Endothelial cell of umbilical vein (primary cell): ENCODE measurements at regions not wholly inside any gene's neighbourhood (a gene's known extent, or its start where the extent isn't known, plus 50 kb on each side); places are given as distances from the start of the nearest gene placed in this dataset.

Experiments used
- BruUV-seq: library from RNA; stranded (reverse); fragments of 400-500 nt; replicated peaks from 2 replicates; lab custom pipeline; 2021; lab: Mats Ljungman, UMichigan
- CTCF ChIA-PET: fragments of 300-600, 350-600 bp; sonication (Branson Sonifier 250); formaldehyde crosslinking; loops from one replicate; lab custom pipeline; 2021; ENCODE audit warnings: antibody characterized with exemption, inconsistent platforms; lab: Charles Lee
- POLR2A ChIA-PET: fragments of 300-600, 350-600 bp; sonication (Branson Sonifier 250); formaldehyde crosslinking; loops from one replicate; lab custom pipeline; 2021; ENCODE audit warnings: antibody characterized with exemption, inconsistent platforms; lab: Charles Lee
- DNase-seq: peaks from one replicate; pipeline ENCODE4 v3.0.0-alpha.2; 2011; ENCODE audit warnings: low read depth, low spot score
- FAIRE-seq: peaks from 2 replicates; lab custom pipeline; 2011; peaks lifted over from hg19 to GRCh38; lab: Jason Lieb, UNC
- H2AFZ ChIP-seq: 2 replicates; pipeline ENCODE4 v1.6.0; 2012; ENCODE audit warnings: low read depth, low read length, control low read depth, inconsistent platforms
- H3K27ac ChIP-seq: 2 replicates; pipeline ENCODE4 v1.5.1; 2011; ENCODE audit warnings: low read depth, mild to moderate bottlenecking, control low read depth, low read length, moderate library complexity; ENCODE audit not compliant: insufficient read depth
- H3K27me3 ChIP-seq, 2 experiments: 2 replicates each; pipeline versions ENCODE4 v1.6.0 to v1.6.1; 2011; ENCODE audit warnings: low read length in 2 of 2, mixed read lengths in 1 of 2; ENCODE audit not compliant: control insufficient read depth in 2 of 2, insufficient read depth in 2 of 2
- H3K36me3 ChIP-seq, 2 experiments: 2 replicates in 1 of 2; 3 replicates in 1 of 2; pipeline ENCODE4 v1.5.1; 2011; ENCODE audit warnings: low read length in 2 of 2, mild to moderate bottlenecking in 1 of 2, moderate library complexity in 1 of 2; ENCODE audit not compliant: control insufficient read depth in 2 of 2, insufficient read depth in 2 of 2; ENCODE audit errors: extremely low read depth in 1 of 2
- H3K4me1 ChIP-seq: 3 replicates; pipeline ENCODE4 v1.5.1; 2011; ENCODE audit warnings: mild to moderate bottlenecking, low read length; ENCODE audit not compliant: control insufficient read depth, insufficient read depth; ENCODE audit errors: extremely low read depth
- H3K4me2 ChIP-seq: 2 replicates; pipeline ENCODE4 v1.6.1; 2011; ENCODE audit warnings: low read length, control low read depth, mixed read lengths; ENCODE audit not compliant: insufficient read depth
- H3K4me3 ChIP-seq, 3 experiments: fragments of 200-600 bp in 1 of 3; sonication (generic), shearing (Covaris generic) in 1 of 3; replicated peaks in 1 of 3; 2 replicates each; pipeline ENCODE4 v1.5.1; 2011 to 2016; ENCODE audit warnings: control low read depth in 3 of 3, low read length in 3 of 3, mild to moderate bottlenecking in 2 of 3, inconsistent platforms in 1 of 3, low read depth in 1 of 3, moderate library complexity in 1 of 3; ENCODE audit not compliant: insufficient read depth in 1 of 3
- H3K79me2 ChIP-seq: 2 replicates; pipeline ENCODE4 v1.6.0; 2012; ENCODE audit warnings: low read length, inconsistent platforms; ENCODE audit not compliant: control insufficient read depth, insufficient read depth
- H3K9ac ChIP-seq: replicated peaks from 2 replicates; pipeline ENCODE3; 2011; ENCODE audit warnings: low read length, control low read depth; ENCODE audit not compliant: insufficient read depth; ENCODE audit errors: extremely low read depth
- H3K9me1 ChIP-seq: replicated peaks from 3 replicates; pipeline ENCODE4 v1.6.0; 2011; ENCODE audit warnings: mild to moderate bottlenecking, low read length; ENCODE audit not compliant: control insufficient read depth, insufficient read depth; ENCODE audit errors: extremely low read depth
- H3K9me3 ChIP-seq: replicated peaks from 2 replicates; pipeline ENCODE4 v1.5.1; 2012; ENCODE audit warnings: low read length, inconsistent platforms; ENCODE audit not compliant: control insufficient read depth, insufficient read depth
- H4K20me1 ChIP-seq: replicated peaks from 2 replicates; pipeline ENCODE3; 2011; ENCODE audit warnings: mild to moderate bottlenecking, low read length; ENCODE audit not compliant: control insufficient read depth, insufficient read depth; ENCODE audit errors: extremely low read depth
- EZH2 ChIP-seq: IDR thresholded peaks from 2 replicates; pipeline ENCODE4 v1.6.1; 2012; ENCODE audit warnings: borderline replicate concordance, low read depth, mild to moderate bottlenecking, moderate library complexity, low read length, inconsistent platforms; ENCODE audit not compliant: severe bottlenecking
- FOS ChIP-seq: IDR thresholded peaks from 2 replicates; pipeline ENCODE4 v1.6.1; 2011; ENCODE audit warnings: mild to moderate bottlenecking, low read length, moderate library complexity, borderline replicate concordance; ENCODE audit not compliant: insufficient read depth
- GATA2 ChIP-seq: IDR thresholded peaks from 2 replicates; pipeline ENCODE4 v1.7.0; 2011; ENCODE audit warnings: low read depth, mild to moderate bottlenecking, moderate library complexity, mixed read lengths, low read length; ENCODE audit not compliant: insufficient read length, insufficient read depth
- JUN ChIP-seq: IDR thresholded peaks from 2 replicates; pipeline ENCODE4 v1.6.1; 2011; ENCODE audit warnings: borderline replicate concordance, low read depth; ENCODE audit not compliant: insufficient read length, insufficient read depth
- MYC ChIP-seq: IDR thresholded peaks from one replicate; pipeline ENCODE4 v1.6.1; 2011; ENCODE audit warnings: mild to moderate bottlenecking, low read depth, low read length
- POLR2A ChIP-seq: IDR thresholded peaks from 2 replicates; pipeline ENCODE4 v1.6.1; 2012; ENCODE audit warnings: low read depth, mild to moderate bottlenecking, control low read depth, low read length
- POLR2AphosphoS5 ChIP-seq: IDR thresholded peaks from 2 replicates; pipeline ENCODE4 v1.6.1; 2012; ENCODE audit warnings: low read depth, mild to moderate bottlenecking, control low read depth, low read length, moderate library complexity; ENCODE audit not compliant: insufficient read depth
- dilution Hi-C: fragments of 300-500 bp; cut with MboI; formaldehyde crosslinking; loops from one replicate; pipeline ENCODE4 v1.15.0; 2019; ENCODE audit warnings: low sequenced_read_pairs; ENCODE audit not compliant: extremely low pct_ligation_motif_present
- intact Hi-C: fragments of 100-400 bp; cut with micrococcal nuclease; formaldehyde crosslinking; loops from one replicate; pipeline ENCODE4 v1.10.0; 2022
- TF ChIP-seq, protein P1 (sequence below), 2 donors: IDR thresholded peaks; 1 replicate in 1 of 2; 2 replicates in 1 of 2; pipeline ENCODE4 v1.5.1; 2011; ENCODE audit warnings: low read length in 2 of 2, mild to moderate bottlenecking in 2 of 2, moderate library complexity in 2 of 2, control low read depth in 1 of 2, inconsistent platforms in 1 of 2, low read depth in 1 of 2; ENCODE audit not compliant: insufficient read depth in 1 of 2; ENCODE audit errors: extremely low read depth in 1 of 2
- TF ChIP-seq, protein P2 (sequence below): IDR thresholded peaks from 2 replicates; pipeline ENCODE4 v1.6.1; 2011; ENCODE audit not compliant: insufficient read depth, insufficient read length

DNA sequence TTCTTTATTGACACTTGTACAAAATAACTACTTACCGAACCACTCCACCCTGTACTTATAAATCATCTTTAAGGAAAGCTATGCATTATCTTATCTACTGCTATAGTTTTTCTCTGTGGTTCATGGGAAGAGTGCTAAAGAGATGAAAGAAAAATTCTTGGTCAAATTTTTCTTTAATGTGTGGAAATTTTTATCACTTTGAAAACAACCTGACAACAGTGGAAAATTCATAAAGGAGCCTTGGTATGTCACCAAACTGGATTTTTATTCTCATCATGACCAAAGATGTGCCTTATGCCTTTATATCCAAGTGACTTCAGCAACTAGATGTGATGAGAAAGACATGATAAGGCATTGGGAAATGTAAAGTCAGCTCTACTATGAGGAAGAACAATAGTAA lies 67.2 kb upstream of the SPP1 start:
- POLR2A ChIA-PET = no interaction called here
- no peak for DNase-seq
- H3K9ac ChIP-seq = no peak overlapping the region
- no peaks in the 10 kb centered on the region for H3K27me3 ChIP-seq
- H3K27ac ChIP-seq = no peak overlapping the region
- no peaks in the 10 kb centered on the region for H3K4me1 ChIP-seq
- no peaks in the 10 kb centered on the region for H3K9me1 ChIP-seq
- no peaks in the 10 kb centered on the region for H3K9me3 ChIP-seq
- H3K4me2 ChIP-seq = no peak overlapping the region
- FAIRE-seq = no peak
- intact Hi-C loops = no loop called here
- H3K79me2 ChIP-seq = no peaks in the 10 kb centered on the region
- H4K20me1 ChIP-seq = no peaks in the 10 kb centered on the region
- no peak overlapping the region for H2AFZ ChIP-seq
- no peaks in the 10 kb centered on the region for H3K36me3 ChIP-seq
- CTCF ChIA-PET = no interaction called here
- TF ChIP-seq POLR2A (no peak), JUN (no peak), GATA2 (no peak), MYC (no peak), POLR2AphosphoS5 (no peak), FOS (no peak), EZH2 (no peak)
- TF ChIP-seq, protein P1, sequence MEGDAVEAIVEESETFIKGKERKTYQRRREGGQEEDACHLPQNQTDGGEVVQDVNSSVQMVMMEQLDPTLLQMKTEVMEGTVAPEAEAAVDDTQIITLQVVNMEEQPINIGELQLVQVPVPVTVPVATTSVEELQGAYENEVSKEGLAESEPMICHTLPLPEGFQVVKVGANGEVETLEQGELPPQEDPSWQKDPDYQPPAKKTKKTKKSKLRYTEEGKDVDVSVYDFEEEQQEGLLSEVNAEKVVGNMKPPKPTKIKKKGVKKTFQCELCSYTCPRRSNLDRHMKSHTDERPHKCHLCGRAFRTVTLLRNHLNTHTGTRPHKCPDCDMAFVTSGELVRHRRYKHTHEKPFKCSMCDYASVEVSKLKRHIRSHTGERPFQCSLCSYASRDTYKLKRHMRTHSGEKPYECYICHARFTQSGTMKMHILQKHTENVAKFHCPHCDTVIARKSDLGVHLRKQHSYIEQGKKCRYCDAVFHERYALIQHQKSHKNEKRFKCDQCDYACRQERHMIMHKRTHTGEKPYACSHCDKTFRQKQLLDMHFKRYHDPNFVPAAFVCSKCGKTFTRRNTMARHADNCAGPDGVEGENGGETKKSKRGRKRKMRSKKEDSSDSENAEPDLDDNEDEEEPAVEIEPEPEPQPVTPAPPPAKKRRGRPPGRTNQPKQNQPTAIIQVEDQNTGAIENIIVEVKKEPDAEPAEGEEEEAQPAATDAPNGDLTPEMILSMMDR (IDR thresholded peaks at IDR 0.05; ENCODE audit: extremely low read depth in 1 of 2, insufficient read depth in 1 of 2, low read depth in 1 of 2, low read length in 2 of 2) = no peak
- TF ChIP-seq, protein P2, sequence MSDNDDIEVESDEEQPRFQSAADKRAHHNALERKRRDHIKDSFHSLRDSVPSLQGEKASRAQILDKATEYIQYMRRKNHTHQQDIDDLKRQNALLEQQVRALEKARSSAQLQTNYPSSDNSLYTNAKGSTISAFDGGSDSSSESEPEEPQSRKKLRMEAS = no peak
- no TSS peak for BruUV-seq
- no peak overlapping the region for H3K4me3 ChIP-seq
- dilution Hi-C loops = no loop called here
